ENCODE measurements at regions not wholly inside any gene's neighbourhood (a gene's known extent, or its start where the extent isn't known, plus 50 kb on each side); places are given as distances from the start of the nearest gene placed in this dataset.

DNA sequence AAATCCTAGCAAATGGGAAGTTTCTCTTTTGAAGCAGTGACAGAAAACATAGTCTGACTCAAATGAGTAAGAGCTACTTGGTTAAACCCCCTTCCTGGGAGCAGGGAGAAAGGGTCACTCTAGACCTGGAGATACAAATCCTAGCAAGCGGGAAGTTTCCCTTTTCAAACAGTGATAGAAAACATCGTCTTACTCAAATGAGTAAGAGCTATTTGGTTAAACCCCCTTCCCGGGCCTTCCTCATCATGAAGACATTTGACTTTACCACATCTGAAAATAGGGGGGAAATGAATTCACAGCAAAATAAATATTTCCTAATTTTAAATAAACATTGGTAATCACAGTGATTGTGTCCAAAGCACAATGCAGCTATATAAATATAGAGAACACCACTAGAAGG lies 79.2 kb downstream of the FOXB1 start:
- TF ChIP-seq ELF4 (IDR thresholded peaks at IDR 0.05) (no peak), FOXM1 (IDR thresholded peaks at IDR 0.05; ENCODE audit: borderline replicate concordance) (no peak)
